ENCODE measurements at regions not wholly inside any gene's neighbourhood (a gene's known extent, or its start where the extent isn't known, plus 50 kb on each side); places are given as distances from the start of the nearest gene placed in this dataset.

DNA sequence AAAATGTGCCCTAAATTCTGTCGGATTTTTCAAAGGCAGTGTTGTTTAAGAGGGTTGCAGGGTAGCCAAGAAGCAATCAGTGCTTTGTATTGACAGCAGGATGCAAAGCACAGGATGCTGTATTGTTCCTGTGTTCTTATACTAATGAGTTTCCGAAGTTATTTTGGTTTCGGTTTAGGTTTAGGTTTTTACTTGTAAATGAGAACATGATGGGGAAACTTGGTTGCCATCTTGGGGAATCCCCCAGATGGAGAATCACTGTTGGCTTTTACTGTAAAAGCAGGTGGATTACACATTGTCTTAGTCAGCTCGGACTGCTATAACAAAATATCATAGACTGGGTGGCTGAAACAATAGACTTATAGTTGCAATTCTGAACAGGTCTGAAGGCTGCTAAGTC lies 72.1 kb downstream of the INHBA start:
- TF ChIP-seq, protein P1, sequence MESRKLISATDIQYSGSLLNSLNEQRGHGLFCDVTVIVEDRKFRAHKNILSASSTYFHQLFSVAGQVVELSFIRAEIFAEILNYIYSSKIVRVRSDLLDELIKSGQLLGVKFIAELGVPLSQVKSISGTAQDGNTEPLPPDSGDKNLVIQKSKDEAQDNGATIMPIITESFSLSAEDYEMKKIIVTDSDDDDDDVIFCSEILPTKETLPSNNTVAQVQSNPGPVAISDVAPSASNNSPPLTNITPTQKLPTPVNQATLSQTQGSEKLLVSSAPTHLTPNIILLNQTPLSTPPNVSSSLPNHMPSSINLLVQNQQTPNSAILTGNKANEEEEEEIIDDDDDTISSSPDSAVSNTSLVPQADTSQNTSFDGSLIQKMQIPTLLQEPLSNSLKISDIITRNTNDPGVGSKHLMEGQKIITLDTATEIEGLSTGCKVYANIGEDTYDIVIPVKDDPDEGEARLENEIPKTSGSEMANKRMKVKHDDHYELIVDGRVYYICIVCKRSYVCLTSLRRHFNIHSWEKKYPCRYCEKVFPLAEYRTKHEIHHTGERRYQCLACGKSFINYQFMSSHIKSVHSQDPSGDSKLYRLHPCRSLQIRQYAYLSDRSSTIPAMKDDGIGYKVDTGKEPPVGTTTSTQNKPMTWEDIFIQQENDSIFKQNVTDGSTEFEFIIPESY (IDR thresholded peaks at IDR 0.05), result no peak
- TF ChIP-seq USF1 (IDR thresholded peaks at IDR 0.05; ENCODE audit: borderline replicate concordance, extremely low read length, insufficient read depth, low read depth, low read length) (no peak), POLR2AphosphoS5 (IDR thresholded peaks at IDR 0.05; ENCODE audit: low read length) (no peak), SMAD1 (IDR thresholded peaks at IDR 0.05; ENCODE audit: low read depth, partially characterized antibody) (no peak), CREB1 (IDR thresholded peaks at IDR 0.05; ENCODE audit: low read depth) (no peak), TCF7 (IDR thresholded peaks at IDR 0.05; ENCODE audit: borderline replicate concordance) (no peak)

Measured in GM12878 (cell line).